GM12874 (cell line): ENCODE measurements at regions not wholly inside any gene's neighbourhood (a gene's known extent, or its start where the extent isn't known, plus 50 kb on each side); places are given as distances from the start of the nearest gene placed in this dataset.

Source experiments
- CTCF ChIP-seq: IDR thresholded peaks from 2 replicates; pipeline ENCODE4 v1.5.1; 2011; ENCODE audit warnings: low read depth, mild to moderate bottlenecking, control low read depth, low read length, moderate library complexity; ENCODE audit not compliant: insufficient read depth

- TF ChIP-seq CTCF: no peak
These were observed 2662.9 kb upstream of the PCDH20 start for GRCh38 chr13:64078480-64078936.

GRCh38 chr13:64078025-64078424 is 2662.4 kb upstream of the PCDH20 start:
- TF ChIP-seq CTCF: no peak

GRCh38 chr13:64075543-64076271 is 2660.1 kb upstream of the PCDH20 start:
- TF ChIP-seq CTCF: no peak

GRCh38 chr13:64074971-64075474 is 2659.4 kb upstream of the PCDH20 start:
- no peak for TF ChIP-seq CTCF

- no peak for TF ChIP-seq CTCF
These were observed 2657.6 kb upstream of the PCDH20 start for GRCh38 chr13:64073203-64073602.

GRCh38 chr13:64071352-64071751 is 2655.7 kb upstream of the PCDH20 start:
- TF ChIP-seq CTCF: no peak

GRCh38 chr13:64069892-64070291 is 2654.2 kb upstream of the PCDH20 start:
- TF ChIP-seq CTCF: no peak
